ENCODE measurements at regions not wholly inside any gene's neighbourhood (a gene's known extent, or its start where the extent isn't known, plus 50 kb on each side); places are given as distances from the start of the nearest gene placed in this dataset.

GRCh38 chr7:84705079-84705478 lies 481.8 kb downstream of the SEMA3D start:
- Histone ChIP-seq H3K27me3 (no peaks in the 10 kb centered on the region), H3K36me3 (no peaks in the 10 kb centered on the region), H3K4me2 (no peak overlapping the region), H2AFZ (replicated peaks) (no peak overlapping the region), H3F3A (ENCODE audit: low read depth) (no peaks in the 10 kb centered on the region), H3K27ac (no peak overlapping the region), H3K79me2 (ENCODE audit: low read depth) (no peaks in the 10 kb centered on the region), H3K4me1 (no peaks in the 10 kb centered on the region), H3K9me3 (ENCODE audit: low read depth) (no peaks in the 10 kb centered on the region), H3K9ac (no peak overlapping the region), H4K20me1 (ENCODE audit: low read depth) (no peaks in the 10 kb centered on the region), H3K4me3 (no peak overlapping the region)
- DNase-seq (ENCODE audit: low spot score): no peak
- Mint-ChIP-seq H3K27me3 (ENCODE audit: insufficient read depth, low read depth) (no peaks in the 10 kb centered on the region), H3K36me3 (no peaks in the 10 kb centered on the region), H3K27ac (no peak overlapping the region), H3K4me3 (no peak overlapping the region), H3K9me3 (peaks cover 3% of the 10 kb centered on the region), H3K4me1 (peaks cover 5% of the 10 kb centered on the region)
- TF ChIP-seq EZH2 (IDR thresholded peaks at IDR 0.05): no peak
- TF ChIP-seq EZH2phosphoT487 (IDR thresholded peaks at IDR 0.05): no peak
- TF ChIP-seq CTCF (IDR thresholded peaks at IDR 0.05): no peak

- no peak overlapping the region for H2AFZ ChIP-seq (replicated peaks)
Observed at GRCh38 chr7:84704380-84704779, 482.5 kb downstream of the SEMA3D start.

GRCh38 chr7:84701524-84702306 lies 485.1 kb downstream of the SEMA3D start:
- peaks cover 3% of the 10 kb centered on the region for H3K9me3 Mint-ChIP-seq
- H3K27ac Mint-ChIP-seq: no peak overlapping the region
- H3F3A ChIP-seq (ENCODE audit: low read depth): no peaks in the 10 kb centered on the region
- no peak overlapping the region for H3K27ac ChIP-seq
- no peak for TF ChIP-seq EZH2 (IDR thresholded peaks at IDR 0.05)
- no peak for TF ChIP-seq CTCF (IDR thresholded peaks at IDR 0.05)
- no peak for TF ChIP-seq EZH2phosphoT487 (IDR thresholded peaks at IDR 0.05)
- no peaks in the 10 kb centered on the region for H3K27me3 Mint-ChIP-seq (ENCODE audit: insufficient read depth, low read depth)
- no peak overlapping the region for H2AFZ ChIP-seq (replicated peaks)
- no peaks in the 10 kb centered on the region for H3K27me3 ChIP-seq
- H3K79me2 ChIP-seq (ENCODE audit: low read depth): no peaks in the 10 kb centered on the region
- H3K4me3 Mint-ChIP-seq: no peak overlapping the region
- no peak overlapping the region for H3K4me2 ChIP-seq
- H3K4me3 ChIP-seq: no peak overlapping the region
- no peaks in the 10 kb centered on the region for H3K36me3 ChIP-seq
- H3K9ac ChIP-seq: no peak overlapping the region
- peaks cover 5% of the 10 kb centered on the region for H3K4me1 Mint-ChIP-seq
- H3K9me3 ChIP-seq (ENCODE audit: low read depth): no peaks in the 10 kb centered on the region
- H3K4me1 ChIP-seq: no peaks in the 10 kb centered on the region
- no peaks in the 10 kb centered on the region for H3K36me3 Mint-ChIP-seq
- no peaks in the 10 kb centered on the region for H4K20me1 ChIP-seq (ENCODE audit: low read depth)
- DNase-seq (ENCODE audit: low spot score): peak; percentile 22

More at GRCh38 chr7:84704380-84704779, 482.5 kb downstream of the SEMA3D start:
- H4K20me1 ChIP-seq (ENCODE audit: low read depth): no peaks in the 10 kb centered on the region
- Mint-ChIP-seq H3K4me1 (peaks cover 5% of the 10 kb centered on the region), H3K9me3 (peaks cover 3% of the 10 kb centered on the region), H3K27ac (no peak overlapping the region), H3K36me3 (no peaks in the 10 kb centered on the region), H3K27me3 (ENCODE audit: insufficient read depth, low read depth) (no peaks in the 10 kb centered on the region), H3K4me3 (no peak overlapping the region)
- DNase-seq (ENCODE audit: low spot score): peak; percentile 18
- H3F3A ChIP-seq (ENCODE audit: low read depth): no peaks in the 10 kb centered on the region
- H3K4me3 ChIP-seq: no peak overlapping the region
- H3K79me2 ChIP-seq (ENCODE audit: low read depth): no peaks in the 10 kb centered on the region
- H3K27ac ChIP-seq: no peak overlapping the region
- H3K4me2 ChIP-seq: no peak overlapping the region
- no peaks in the 10 kb centered on the region for H3K27me3 ChIP-seq
- TF ChIP-seq CTCF (IDR thresholded peaks at IDR 0.05) (no peak), EZH2phosphoT487 (IDR thresholded peaks at IDR 0.05) (no peak)
- no peaks in the 10 kb centered on the region for H3K9me3 ChIP-seq (ENCODE audit: low read depth)
- no peaks in the 10 kb centered on the region for H3K4me1 ChIP-seq
- H3K9ac ChIP-seq: no peak overlapping the region
- no peaks in the 10 kb centered on the region for H3K36me3 ChIP-seq

All from neural progenitor cell (in vitro differentiated cells).